Uterus (tissue), 3 donors: ENCODE measurements at regions not wholly inside any gene's neighbourhood (a gene's known extent, or its start where the extent isn't known, plus 50 kb on each side); places are given as distances from the start of the nearest gene placed in this dataset.

ENCODE experiments used
- DNase-seq, 2 donors: peaks; one replicate each; pipeline ENCODE4 v3.0.0-alpha.2; 2019 to 2020
- H3K27ac ChIP-seq, 2 donors: fragments of 200-600 bp; sonication (generic); 1 replicate in 1 of 2; 2 replicates in 1 of 2; pipeline ENCODE4 v1.5.1; 2016 to 2018
- H3K27me3 ChIP-seq, 2 donors: fragments of 200-600 bp; sonication (generic); one replicate each; pipeline ENCODE4 v1.5.1; 2018 to 2019; ENCODE audit warnings: control low read depth in 1 of 2
- H3K36me3 ChIP-seq, 2 donors: fragments of 200-600 bp; sonication (generic); one replicate each; pipeline ENCODE4 v1.5.1; 2019; ENCODE audit warnings: control low read depth in 1 of 2
- H3K4me1 ChIP-seq, 2 donors: fragments of 200-600 bp; sonication (generic); one replicate each; pipeline ENCODE4 v1.5.1; 2018 to 2019; ENCODE audit warnings: control low read depth in 1 of 2
- H3K4me3 ChIP-seq, 2 donors: fragments of 200-600 bp; sonication (generic); 1 replicate in 1 of 2; 2 replicates in 1 of 2; pipeline ENCODE4 v1.5.1; 2018 to 2019; ENCODE audit warnings: mild to moderate bottlenecking in 1 of 2
- H3K9me3 ChIP-seq, 2 donors: fragments of 200-600 bp; sonication (generic); one replicate each; pipeline ENCODE4 v1.5.1; 2019; ENCODE audit warnings: control low read depth in 1 of 2
- POLR2A ChIP-seq, 2 donors: fragments of 450-650 bp; IDR thresholded peaks; one replicate each; pipeline ENCODE4 v1.6.1; 2016; ENCODE audit warnings: antibody characterized with exemption in 2 of 2, mild to moderate bottlenecking in 1 of 2, moderate library complexity in 1 of 2
- intact Hi-C: fragments of 100-400 bp; cut with DNase I; formaldehyde crosslinking; loops from one replicate; pipeline ENCODE4 v1.15.1; 2023; ENCODE audit warnings: low total_unique reads
- TF ChIP-seq, protein P1 (sequence below), 4 experiments: fragments of 200-600 bp in 2 of 4; fragments of 450-650 bp in 2 of 4; sonication (generic) in 2 of 4; IDR thresholded peaks; one replicate each; pipeline ENCODE4 v1.5.1; 2016 to 2019; ENCODE audit warnings: antibody characterized with exemption in 4 of 4, mild to moderate bottlenecking in 2 of 4, moderate library complexity in 1 of 4
- donor health status: DM: yes; HTN: yes; CAD: no.

DNA sequence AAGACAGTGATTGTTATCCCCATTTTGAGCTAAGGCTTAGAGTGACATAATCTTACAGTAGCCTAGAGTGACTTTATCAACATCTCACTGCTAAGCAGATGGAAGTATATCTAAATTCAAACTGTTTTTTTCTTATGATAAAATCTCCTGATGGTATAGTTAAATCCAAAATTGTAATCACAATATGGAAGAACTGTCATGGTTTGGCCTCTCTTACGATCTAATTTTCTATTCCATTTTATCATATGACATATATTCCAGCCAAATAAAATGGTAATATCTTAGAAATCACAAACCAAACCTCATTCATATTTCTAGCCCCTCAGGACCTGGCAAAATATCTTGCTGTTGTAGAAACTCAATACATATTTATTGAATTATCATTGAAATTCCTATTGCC lies 864.7 kb downstream of the SLC6A15 start:
- intact Hi-C loops = no loop called here
- DNase-seq = no peak
- H3K4me3 ChIP-seq = no peak overlapping the region
- H3K9me3 ChIP-seq = no peaks in the 10 kb centered on the region
- no peaks in the 10 kb centered on the region for H3K36me3 ChIP-seq
- H3K4me1 ChIP-seq = no peaks in the 10 kb centered on the region
- no peak for TF ChIP-seq POLR2A (IDR thresholded peaks at IDR 0.05)
- TF ChIP-seq, protein P1, sequence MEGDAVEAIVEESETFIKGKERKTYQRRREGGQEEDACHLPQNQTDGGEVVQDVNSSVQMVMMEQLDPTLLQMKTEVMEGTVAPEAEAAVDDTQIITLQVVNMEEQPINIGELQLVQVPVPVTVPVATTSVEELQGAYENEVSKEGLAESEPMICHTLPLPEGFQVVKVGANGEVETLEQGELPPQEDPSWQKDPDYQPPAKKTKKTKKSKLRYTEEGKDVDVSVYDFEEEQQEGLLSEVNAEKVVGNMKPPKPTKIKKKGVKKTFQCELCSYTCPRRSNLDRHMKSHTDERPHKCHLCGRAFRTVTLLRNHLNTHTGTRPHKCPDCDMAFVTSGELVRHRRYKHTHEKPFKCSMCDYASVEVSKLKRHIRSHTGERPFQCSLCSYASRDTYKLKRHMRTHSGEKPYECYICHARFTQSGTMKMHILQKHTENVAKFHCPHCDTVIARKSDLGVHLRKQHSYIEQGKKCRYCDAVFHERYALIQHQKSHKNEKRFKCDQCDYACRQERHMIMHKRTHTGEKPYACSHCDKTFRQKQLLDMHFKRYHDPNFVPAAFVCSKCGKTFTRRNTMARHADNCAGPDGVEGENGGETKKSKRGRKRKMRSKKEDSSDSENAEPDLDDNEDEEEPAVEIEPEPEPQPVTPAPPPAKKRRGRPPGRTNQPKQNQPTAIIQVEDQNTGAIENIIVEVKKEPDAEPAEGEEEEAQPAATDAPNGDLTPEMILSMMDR (IDR thresholded peaks at IDR 0.05) = no peak
- H3K27me3 ChIP-seq = no peaks in the 10 kb centered on the region
- H3K27ac ChIP-seq = no peak overlapping the region

DNA sequence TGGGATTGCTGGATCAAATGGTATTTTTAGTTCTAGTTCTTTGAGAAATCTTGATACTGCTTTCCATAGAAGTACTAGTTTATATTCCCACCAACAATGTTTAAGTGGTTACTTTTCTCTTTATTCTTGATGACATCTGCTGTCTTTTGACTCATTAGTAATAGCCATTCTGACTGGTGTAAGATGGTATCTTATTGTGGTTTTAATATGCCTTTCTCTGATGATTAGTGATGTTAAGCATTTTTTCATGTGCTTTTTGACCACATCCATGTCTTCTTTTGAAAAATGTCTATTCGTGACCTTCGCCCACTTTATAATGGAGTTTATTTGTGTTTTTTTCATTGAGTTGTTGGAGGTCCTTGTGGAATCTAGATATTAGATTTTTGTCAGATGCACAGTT lies 865.7 kb downstream of the SLC6A15 start:
- no peaks in the 10 kb centered on the region for H3K27me3 ChIP-seq
- no peak overlapping the region for H3K4me3 ChIP-seq
- intact Hi-C loops = no loop called here
- TF ChIP-seq, protein P1 (IDR thresholded peaks at IDR 0.05) = no peak
- no peak for TF ChIP-seq POLR2A (IDR thresholded peaks at IDR 0.05)
- no peaks in the 10 kb centered on the region for H3K4me1 ChIP-seq
- DNase-seq = no peak
- no peaks in the 10 kb centered on the region for H3K9me3 ChIP-seq
- no peak overlapping the region for H3K27ac ChIP-seq
- no peaks in the 10 kb centered on the region for H3K36me3 ChIP-seq

DNA sequence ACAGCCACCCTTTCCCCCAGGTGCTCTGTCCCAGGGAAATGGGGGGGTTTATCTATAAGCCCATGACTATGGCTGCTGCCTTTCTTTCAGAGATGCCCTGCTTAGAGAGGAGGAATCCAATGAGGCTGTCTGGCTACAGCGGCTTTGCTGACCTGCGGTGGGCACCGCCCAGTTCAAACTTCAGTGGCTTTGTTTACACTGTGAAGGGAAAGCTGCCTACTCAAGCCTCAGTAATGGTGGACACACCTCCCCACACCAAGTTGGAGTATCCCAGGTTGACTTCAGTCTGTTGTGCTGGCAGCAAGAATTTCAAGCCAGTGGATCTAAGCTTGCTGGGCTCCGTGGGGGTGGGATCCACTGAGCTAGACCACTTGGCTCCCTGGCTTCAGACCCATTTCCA lies 869.2 kb downstream of the SLC6A15 start:
- Histone ChIP-seq H3K4me3 (no peak overlapping the region), H3K27ac (no peak overlapping the region), H3K4me1 (no peaks in the 10 kb centered on the region), H3K27me3 (no peaks in the 10 kb centered on the region), H3K36me3 (no peaks in the 10 kb centered on the region), H3K9me3 (no peaks in the 10 kb centered on the region)
- DNase-seq = no peak
- TF ChIP-seq POLR2A (IDR thresholded peaks at IDR 0.05) = no peak
- TF ChIP-seq, protein P1 (IDR thresholded peaks at IDR 0.05) = no peak
- intact Hi-C loops = no loop called here

DNA sequence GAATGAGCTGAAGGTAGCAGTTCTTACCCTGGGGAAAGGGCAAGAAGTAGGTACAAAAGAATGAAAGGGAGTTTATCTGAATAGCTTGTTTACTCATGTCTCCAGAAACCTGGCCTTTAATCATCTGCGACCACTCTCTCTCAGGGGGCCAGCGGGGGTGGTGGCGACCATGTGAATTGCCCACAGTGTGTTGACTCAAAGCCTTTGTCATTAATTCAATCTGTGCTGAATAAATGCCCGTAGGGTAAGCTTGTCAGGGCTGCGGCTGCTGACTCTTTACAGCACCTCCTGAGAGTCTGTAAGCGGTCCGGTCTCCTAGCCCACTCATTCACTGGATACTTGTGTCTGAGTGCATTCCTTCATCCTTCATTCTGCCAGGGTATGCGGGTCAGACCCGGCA lies 874.4 kb downstream of the SLC6A15 start:
- Histone ChIP-seq H3K36me3 (no peaks in the 10 kb centered on the region), H3K27me3 (no peaks in the 10 kb centered on the region), H3K4me3 (no peak overlapping the region), H3K4me1 (no peaks in the 10 kb centered on the region), H3K27ac (no peak overlapping the region), H3K9me3 (no peaks in the 10 kb centered on the region)
- no peak for TF ChIP-seq POLR2A (IDR thresholded peaks at IDR 0.05)
- TF ChIP-seq, protein P1 (IDR thresholded peaks at IDR 0.05) = no peak
- intact Hi-C loops = no loop called here
- no peak for DNase-seq

GRCh38 chr12:84036912-84037311 lies 875.7 kb downstream of the SLC6A15 start:
- intact Hi-C loops = no loop called here
- H3K9me3 ChIP-seq = no peaks in the 10 kb centered on the region
- H3K36me3 ChIP-seq = no peaks in the 10 kb centered on the region
- H3K4me3 ChIP-seq = no peak overlapping the region
- no peak for DNase-seq
- no peaks in the 10 kb centered on the region for H3K27me3 ChIP-seq
- H3K27ac ChIP-seq = no peak overlapping the region
- H3K4me1 ChIP-seq = no peaks in the 10 kb centered on the region
- TF ChIP-seq, protein P1 (IDR thresholded peaks at IDR 0.05) = no peak
- no peak for TF ChIP-seq POLR2A (IDR thresholded peaks at IDR 0.05)
